ENCODE measurements at regions not wholly inside any gene's neighbourhood (a gene's known extent, or its start where the extent isn't known, plus 50 kb on each side); places are given as distances from the start of the nearest gene placed in this dataset.

DNA sequence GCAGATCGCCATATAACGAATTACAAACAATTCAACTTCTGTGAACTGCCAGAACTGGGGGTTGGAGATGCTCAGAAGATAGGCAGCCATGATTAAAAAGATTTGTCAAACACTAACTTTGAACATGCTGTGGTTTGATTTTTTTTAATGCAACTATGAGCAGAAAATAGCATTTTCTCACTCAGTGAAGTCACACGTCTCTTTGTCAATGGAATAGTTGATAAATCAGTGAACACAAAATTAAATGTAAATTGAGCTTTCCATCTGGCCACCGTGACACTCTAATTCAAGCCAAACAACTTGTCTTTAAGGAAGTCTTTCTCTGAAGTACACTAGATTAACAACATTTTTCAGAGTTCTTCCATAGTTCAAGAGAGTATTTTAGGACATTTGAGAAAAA lies 228.6 kb upstream of the LINC00305 start:
- TF ChIP-seq, protein P1, sequence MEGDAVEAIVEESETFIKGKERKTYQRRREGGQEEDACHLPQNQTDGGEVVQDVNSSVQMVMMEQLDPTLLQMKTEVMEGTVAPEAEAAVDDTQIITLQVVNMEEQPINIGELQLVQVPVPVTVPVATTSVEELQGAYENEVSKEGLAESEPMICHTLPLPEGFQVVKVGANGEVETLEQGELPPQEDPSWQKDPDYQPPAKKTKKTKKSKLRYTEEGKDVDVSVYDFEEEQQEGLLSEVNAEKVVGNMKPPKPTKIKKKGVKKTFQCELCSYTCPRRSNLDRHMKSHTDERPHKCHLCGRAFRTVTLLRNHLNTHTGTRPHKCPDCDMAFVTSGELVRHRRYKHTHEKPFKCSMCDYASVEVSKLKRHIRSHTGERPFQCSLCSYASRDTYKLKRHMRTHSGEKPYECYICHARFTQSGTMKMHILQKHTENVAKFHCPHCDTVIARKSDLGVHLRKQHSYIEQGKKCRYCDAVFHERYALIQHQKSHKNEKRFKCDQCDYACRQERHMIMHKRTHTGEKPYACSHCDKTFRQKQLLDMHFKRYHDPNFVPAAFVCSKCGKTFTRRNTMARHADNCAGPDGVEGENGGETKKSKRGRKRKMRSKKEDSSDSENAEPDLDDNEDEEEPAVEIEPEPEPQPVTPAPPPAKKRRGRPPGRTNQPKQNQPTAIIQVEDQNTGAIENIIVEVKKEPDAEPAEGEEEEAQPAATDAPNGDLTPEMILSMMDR (IDR thresholded peaks at IDR 0.05; ENCODE audit: poor library complexity): no peak
- TF ChIP-seq EZH2phosphoT487 (IDR thresholded peaks at IDR 0.05; ENCODE audit: low read depth, severe bottlenecking, unreplicated experiment): no peak
- no peak for TF ChIP-seq EZH2 (IDR thresholded peaks at IDR 0.05; ENCODE audit: borderline replicate concordance)

All from hepatocyte (in vitro differentiated cells).